Inflammatory macrophage treated with lipopolysaccharide for 1 hour (primary cell): ENCODE measurements at regions not wholly inside any gene's neighbourhood (a gene's known extent, or its start where the extent isn't known, plus 50 kb on each side); places are given as distances from the start of the nearest gene placed in this dataset.

Experiments
- DNase-seq, 2 donors: peaks; one replicate each; pipeline ENCODE4 v3.0.0-alpha.2; 2020 to 2022

GRCh38 chr21:28747464-28747863 lies 245.2 kb downstream of the LTN1 start:
- no peak for DNase-seq

DNA sequence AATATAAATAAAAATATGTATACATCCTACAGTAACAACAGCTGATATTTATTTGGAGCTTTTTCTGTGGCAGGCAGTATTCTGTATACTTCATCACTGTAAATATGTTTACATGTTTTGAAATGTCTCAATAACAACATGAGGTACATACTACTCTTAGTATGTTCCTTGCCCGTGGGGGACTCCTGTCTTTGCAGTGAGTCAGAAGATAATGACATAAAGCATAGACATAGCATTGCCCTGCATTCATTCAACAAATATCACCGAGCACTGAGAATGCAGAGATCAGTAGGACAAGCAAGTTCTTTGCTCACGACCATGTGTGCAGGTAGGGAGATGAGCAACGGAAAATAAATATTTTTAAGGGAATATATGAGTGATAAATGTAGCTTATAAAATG lies 246.5 kb downstream of the LTN1 start:
- no peak for DNase-seq

DNA sequence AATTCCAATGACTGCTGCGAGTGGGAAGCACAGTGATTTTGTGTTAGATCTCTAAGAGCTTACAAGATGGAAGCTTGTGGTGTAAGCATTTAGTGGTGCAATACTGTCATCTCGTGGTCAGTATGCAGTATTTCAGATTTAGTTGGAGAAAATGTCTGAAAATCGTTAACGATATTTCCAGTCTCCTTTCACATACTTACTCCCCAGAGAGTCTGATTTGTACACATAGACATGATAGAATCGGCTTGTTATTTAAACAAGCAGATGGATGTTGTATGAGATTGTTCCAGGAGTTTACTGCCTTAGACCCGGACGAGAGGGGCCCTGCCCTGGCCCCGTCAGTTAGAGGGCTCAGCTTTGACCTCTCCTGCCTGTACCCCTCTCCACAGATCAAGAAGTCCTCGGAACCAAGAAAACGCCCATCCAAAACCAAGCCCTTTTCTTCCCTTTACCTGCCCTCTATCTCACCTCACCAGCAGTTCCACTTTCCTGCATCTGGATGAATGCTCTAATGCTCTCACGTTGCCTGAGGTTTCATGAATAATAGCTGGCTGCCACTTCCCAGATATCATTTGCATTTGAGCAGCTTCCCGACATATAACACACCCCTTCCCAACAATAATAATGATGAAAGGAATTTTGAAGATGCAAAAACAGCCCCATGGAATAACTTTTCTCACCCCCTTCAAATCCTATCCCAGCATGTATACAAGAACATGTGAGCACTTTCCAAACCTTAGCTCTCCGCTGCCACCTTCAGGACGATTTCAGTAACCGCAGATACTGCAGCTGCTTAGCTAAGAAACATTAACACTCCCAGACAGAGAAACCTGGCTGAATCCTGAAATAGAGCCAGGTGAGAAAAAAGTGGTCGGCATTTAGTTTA lies 247.3 kb downstream of the LTN1 start:
- peak; percentile 57 to 84 for DNase-seq

- no peak for DNase-seq
Measured at GRCh38 chr21:28743723-28744122, 249.0 kb downstream of the LTN1 start.

- DNase-seq: no peak
Measured at GRCh38 chr21:28742527-28742926, 250.2 kb downstream of the LTN1 start.

DNA sequence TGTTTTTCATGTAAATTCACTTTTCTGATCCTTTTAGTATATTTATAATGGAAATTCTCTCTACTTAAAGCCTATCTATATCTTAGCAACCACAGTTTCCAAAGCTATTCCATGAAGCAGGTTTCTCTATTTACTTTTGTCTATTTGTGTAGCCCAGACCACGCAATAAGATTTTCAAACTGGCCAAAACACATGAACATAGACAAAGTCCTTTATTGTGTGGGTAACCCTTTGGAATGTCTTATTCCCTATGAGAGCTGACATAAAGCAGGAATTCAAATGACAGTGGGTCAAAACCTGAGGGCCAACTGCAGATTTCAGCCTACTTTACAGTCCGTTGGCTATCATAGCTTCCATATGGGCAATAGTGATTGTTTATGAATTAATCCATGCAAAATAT lies 252.6 kb downstream of the LTN1 start:
- no peak for DNase-seq

DNA sequence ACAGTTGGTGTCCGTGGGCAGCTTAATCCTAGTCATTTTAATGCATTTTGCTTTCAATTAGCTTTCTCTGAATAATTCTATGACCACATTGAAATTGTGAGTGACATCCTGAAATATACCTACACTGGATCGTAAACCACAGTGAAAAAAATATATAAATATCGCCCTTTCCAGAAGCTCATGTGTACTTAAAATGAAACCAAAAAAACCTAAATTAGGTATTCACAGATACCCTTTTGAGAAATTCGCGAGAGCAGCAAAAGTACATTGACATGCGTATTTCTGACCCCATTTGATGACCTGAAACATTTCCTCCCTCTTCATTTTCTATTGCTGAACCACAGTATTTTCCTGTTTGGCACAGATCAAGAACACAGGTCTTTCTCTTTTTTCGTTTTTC lies 253.8 kb downstream of the LTN1 start:
- DNase-seq: no peak

GRCh38 chr21:28738420-28738704 lies 254.3 kb downstream of the LTN1 start:
- no peak for DNase-seq

- no peak for DNase-seq
Measured at GRCh38 chr21:28737674-28738419, 254.8 kb downstream of the LTN1 start.

DNA sequence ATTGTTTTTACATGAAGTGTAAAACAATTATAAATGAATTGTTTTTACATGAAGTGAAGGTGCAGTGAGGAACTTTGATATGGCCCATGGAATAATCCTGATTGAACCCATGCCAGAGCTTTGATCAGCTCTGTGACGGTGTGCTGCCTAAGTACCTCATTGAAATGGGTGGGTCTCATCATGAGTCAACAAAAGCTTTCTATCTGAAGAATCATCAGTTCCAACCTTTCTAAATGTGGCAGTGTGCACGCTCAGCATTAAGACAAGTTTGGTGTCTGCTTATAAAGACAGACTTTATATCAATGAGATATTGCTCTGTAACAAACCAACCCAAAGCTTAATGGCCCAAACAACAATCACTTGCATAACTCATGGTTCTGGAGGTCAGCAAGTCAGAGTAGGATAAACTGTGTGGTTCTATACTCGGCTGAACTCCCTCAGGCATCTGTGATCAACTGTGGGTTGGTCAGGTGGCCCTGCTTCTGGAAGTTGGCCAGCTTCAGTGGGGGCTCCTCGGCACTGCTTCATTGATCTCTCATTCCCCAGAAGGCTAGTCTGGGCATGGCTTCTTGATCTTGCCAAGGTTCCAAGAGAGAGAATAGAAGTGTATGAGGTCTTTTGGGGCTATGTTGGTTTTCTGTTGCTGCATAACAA lies 258.0 kb downstream of the LTN1 start:
- DNase-seq: no peak

GRCh38 chr21:28731700-28732321 lies 260.9 kb downstream of the LTN1 start:
- no peak for DNase-seq

DNA sequence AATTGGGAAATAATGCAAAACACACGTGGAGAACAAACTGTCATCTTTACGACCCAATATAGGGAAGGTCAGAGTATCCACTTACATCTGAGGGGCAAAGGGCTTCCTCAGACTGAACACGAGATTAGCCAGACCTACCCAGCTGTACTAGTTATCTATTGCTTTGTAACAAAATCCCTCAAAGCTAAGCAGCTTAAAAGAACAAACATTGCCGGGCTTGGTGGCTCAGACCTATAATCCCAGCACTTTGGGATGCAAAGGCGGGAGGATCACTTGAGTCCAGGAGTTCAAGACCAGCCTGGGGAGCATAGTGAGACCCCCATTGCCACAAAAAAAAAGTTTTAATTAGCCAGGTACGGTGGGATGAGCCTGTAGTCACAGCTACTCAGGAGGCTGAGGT lies 262.8 kb downstream of the LTN1 start:
- no peak for DNase-seq

- no peak for DNase-seq
Measured at GRCh38 chr21:28727809-28728208, 264.9 kb downstream of the LTN1 start.

DNA sequence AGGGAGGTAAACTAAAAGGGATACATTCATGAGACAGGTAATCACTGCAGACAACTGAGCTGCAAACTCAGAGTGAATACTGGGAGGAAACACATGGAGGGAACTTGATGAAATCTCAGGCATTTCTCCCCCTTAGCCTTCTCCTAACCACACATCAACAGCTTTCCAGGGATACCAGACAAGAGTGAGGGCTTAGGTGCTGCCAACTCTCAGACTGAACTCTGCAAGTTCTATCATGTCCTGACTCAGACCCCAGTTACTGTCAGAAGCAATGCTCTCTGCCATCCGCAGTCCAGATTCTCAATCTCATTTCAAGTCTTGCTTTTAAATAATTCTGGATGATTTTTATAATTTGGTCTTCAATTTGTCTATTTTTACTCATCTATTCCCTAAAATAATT lies 267.3 kb downstream of the LTN1 start:
- no peak for DNase-seq

DNA sequence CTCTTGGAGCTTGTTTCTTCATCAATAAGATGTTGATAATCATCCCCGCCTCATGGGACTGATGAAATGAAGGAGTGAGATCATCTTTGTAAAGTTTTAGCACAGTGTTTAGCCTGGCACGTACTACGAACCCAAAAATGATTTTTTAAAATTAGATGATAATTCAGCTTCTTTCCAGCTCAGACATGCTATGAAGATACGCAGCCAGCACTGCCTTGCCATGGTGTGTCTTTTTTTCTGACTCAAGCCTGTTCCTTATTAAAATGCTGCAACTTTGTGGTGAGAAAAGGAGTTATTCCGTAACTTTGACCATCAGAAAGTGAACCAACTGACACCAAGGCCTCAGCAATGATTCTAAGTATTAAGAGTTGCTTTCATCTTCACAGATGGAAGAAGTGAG lies 269.0 kb downstream of the LTN1 start:
- no peak for DNase-seq

GRCh38 chr21:28719723-28720122 lies 273.0 kb downstream of the LTN1 start:
- no peak for DNase-seq

- no peak for DNase-seq
Measured at GRCh38 chr21:28714777-28715464, 277.8 kb downstream of the LTN1 start.

DNA sequence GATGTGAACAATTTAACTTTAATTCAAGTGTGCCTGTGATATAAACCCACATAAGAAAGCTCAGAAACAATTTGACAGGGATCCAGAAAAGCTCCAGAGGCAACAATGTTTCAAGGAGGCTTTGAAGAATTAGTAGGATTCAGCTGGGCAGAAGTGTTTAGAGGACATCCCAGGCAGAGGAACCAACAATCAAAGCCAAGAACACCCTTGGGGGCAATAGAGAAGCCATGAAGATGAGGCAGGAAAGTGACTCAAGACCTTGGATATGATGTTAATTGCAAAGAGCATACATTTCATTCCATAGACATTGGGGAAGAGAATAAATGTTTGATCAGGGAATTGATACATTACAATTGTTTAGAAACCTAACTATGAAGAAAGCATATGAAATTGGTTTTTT lies 280.3 kb downstream of the LTN1 start:
- no peak for DNase-seq

GRCh38 chr21:28705616-28706015 lies 287.1 kb downstream of the LTN1 start:
- DNase-seq: no peak

- no peak for DNase-seq
Measured at GRCh38 chr21:28704746-28705145, 287.9 kb downstream of the LTN1 start.

GRCh38 chr21:28703861-28704260 lies 288.8 kb downstream of the LTN1 start:
- no peak for DNase-seq

GRCh38 chr21:28699596-28700259 lies 292.9 kb downstream of the LTN1 start:
- DNase-seq: no peak
